ENCODE measurements at regions not wholly inside any gene's neighbourhood (a gene's known extent, or its start where the extent isn't known, plus 50 kb on each side); places are given as distances from the start of the nearest gene placed in this dataset.

DNA sequence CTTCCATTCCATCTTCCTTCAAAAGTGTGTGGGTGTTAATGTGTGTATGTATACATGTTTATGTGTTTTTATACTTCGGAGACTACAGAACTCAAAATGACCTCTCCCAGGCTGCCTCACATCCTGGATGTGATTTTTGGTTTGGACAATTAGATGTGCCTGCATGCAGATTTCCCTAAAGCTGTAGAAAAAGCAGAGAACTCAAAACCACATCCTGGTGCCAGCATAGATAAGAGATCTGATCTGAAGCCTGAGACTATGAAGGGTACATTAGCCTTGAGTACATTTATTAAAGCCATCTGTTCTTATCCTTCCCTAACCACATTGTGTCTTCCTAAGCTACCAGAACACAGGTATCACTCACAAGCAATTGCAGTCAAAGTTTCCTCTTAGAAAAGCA, 319.4 kb upstream of the RASGRP1 start:
- Histone ChIP-seq H3K27me3 (ENCODE audit: insufficient read depth, low read length) (no peaks in the 10 kb centered on the region), H3K4me1 (ENCODE audit: control insufficient read depth in 1 of 2, insufficient read depth in 2 of 2, low read length in 2 of 2) (peaks cover 4 to 12% of the 10 kb centered on the region in 2 experiments), H3K36me3 (ENCODE audit: control insufficient read depth in 1 of 2, insufficient read depth in 2 of 2, low read length in 2 of 2) (no peaks in the 10 kb centered on the region), H2AK5ac (ENCODE audit: low read length) (no peak overlapping the region), H3K9ac (ENCODE audit: low read length) (no peak overlapping the region), H3K23ac (ENCODE audit: low read length) (no peak overlapping the region), H2BK12ac (ENCODE audit: low read length) (no peak overlapping the region), H2BK5ac (ENCODE audit: low read depth, low read length, poor library complexity) (no peak overlapping the region), H2BK120ac (ENCODE audit: insufficient read depth, low read length, poor library complexity) (no peak overlapping the region), H4K8ac (ENCODE audit: low read depth, low read length) (no peak overlapping the region), H4K91ac (ENCODE audit: low read depth, low read length) (no peak overlapping the region), H4K12ac (ENCODE audit: low read depth, low read length) (no peak overlapping the region), H2AFZ (ENCODE audit: insufficient read depth, low read length, poor library complexity) (no peak overlapping the region), H3K79me2 (ENCODE audit: control insufficient read depth, insufficient read depth, low read length, poor library complexity) (no peaks in the 10 kb centered on the region), H3K4ac (ENCODE audit: low read depth, low read length) (no peak overlapping the region), H3K14ac (ENCODE audit: low read length) (no peak overlapping the region), H3K4me2 (ENCODE audit: low read length) (no peak overlapping the region), H3K79me1 (ENCODE audit: low read length) (peaks cover 4% of the 10 kb centered on the region), H3K27ac (ENCODE audit: low read depth, low read length) (no peak overlapping the region), H3K18ac (ENCODE audit: low read length) (no peak overlapping the region), H3K4me3 (ENCODE audit: low read depth, low read length) (no peak overlapping the region), H3K9me3 (ENCODE audit: insufficient read depth, low read depth, low read length) (no peaks in the 10 kb centered on the region)
- DNase-seq: peak in 1 of 2 donors; percentile 32
- WGBS (ENCODE audit: extremely low coverage, insufficient coverage, insufficient read length): no CpG with 5 or more reads among the region's 1 CpG

DNA sequence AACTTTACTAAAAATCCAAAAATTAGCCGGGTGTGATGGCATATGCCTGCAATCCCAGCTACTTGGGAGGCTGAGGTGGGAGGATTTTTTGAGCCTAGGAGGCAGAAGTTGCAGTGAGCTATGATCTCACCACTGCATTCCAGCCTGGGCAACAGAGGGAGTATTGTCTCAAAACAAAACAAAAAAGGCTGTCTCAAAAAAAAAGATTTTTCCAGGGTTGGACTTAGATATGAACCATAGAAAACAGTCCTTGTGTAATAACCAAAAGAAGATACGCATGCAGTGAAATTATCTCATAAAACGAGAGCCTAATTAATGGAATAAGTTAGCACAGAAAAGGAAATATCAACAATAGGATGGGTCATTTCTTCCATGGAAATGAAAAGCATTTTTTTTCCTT, 320.4 kb upstream of the RASGRP1 start:
- H4K91ac ChIP-seq (ENCODE audit: low read depth, low read length): no peak overlapping the region
- H3K9me3 ChIP-seq (ENCODE audit: insufficient read depth, low read depth, low read length): no peaks in the 10 kb centered on the region
- H2BK5ac ChIP-seq (ENCODE audit: low read depth, low read length, poor library complexity): peak overlapping the region; percentile 66
- H2BK12ac ChIP-seq (ENCODE audit: low read length): no peak overlapping the region
- no peak overlapping the region for H4K12ac ChIP-seq (ENCODE audit: low read depth, low read length)
- H3K14ac ChIP-seq (ENCODE audit: low read length): no peak overlapping the region
- peak overlapping the region; percentile 38 for H2BK120ac ChIP-seq (ENCODE audit: insufficient read depth, low read length, poor library complexity)
- H3K23ac ChIP-seq (ENCODE audit: low read length): no peak overlapping the region
- H3K27me3 ChIP-seq (ENCODE audit: insufficient read depth, low read length): no peaks in the 10 kb centered on the region
- peak overlapping the region; percentile 60 for H3K27ac ChIP-seq (ENCODE audit: low read depth, low read length)
- WGBS (ENCODE audit: extremely low coverage, insufficient coverage, insufficient read length): no CpG with 5 or more reads among the region's 3 CpGs
- peak in 1 of 2 donors; percentile 22 for DNase-seq
- H3K18ac ChIP-seq (ENCODE audit: low read length): no peak overlapping the region
- no peak overlapping the region for H2AK5ac ChIP-seq (ENCODE audit: low read length)
- no peak overlapping the region for H3K4me2 ChIP-seq (ENCODE audit: low read length)
- H3K9ac ChIP-seq (ENCODE audit: low read length): no peak overlapping the region
- no peak overlapping the region for H3K4ac ChIP-seq (ENCODE audit: low read depth, low read length)
- H3K79me1 ChIP-seq (ENCODE audit: low read length): peaks cover 4% of the 10 kb centered on the region
- H3K4me1 ChIP-seq (ENCODE audit: control insufficient read depth in 1 of 2, insufficient read depth in 2 of 2, low read length in 2 of 2): peaks cover 4 to 12% of the 10 kb centered on the region in 2 experiments
- H3K4me3 ChIP-seq (ENCODE audit: low read depth, low read length): no peak overlapping the region
- H3K36me3 ChIP-seq (ENCODE audit: control insufficient read depth in 1 of 2, insufficient read depth in 2 of 2, low read length in 2 of 2): no peaks in the 10 kb centered on the region
- H2AFZ ChIP-seq (ENCODE audit: insufficient read depth, low read length, poor library complexity): no peak overlapping the region
- no peaks in the 10 kb centered on the region for H3K79me2 ChIP-seq (ENCODE audit: control insufficient read depth, insufficient read depth, low read length, poor library complexity)
- H4K8ac ChIP-seq (ENCODE audit: low read depth, low read length): no peak overlapping the region

DNA sequence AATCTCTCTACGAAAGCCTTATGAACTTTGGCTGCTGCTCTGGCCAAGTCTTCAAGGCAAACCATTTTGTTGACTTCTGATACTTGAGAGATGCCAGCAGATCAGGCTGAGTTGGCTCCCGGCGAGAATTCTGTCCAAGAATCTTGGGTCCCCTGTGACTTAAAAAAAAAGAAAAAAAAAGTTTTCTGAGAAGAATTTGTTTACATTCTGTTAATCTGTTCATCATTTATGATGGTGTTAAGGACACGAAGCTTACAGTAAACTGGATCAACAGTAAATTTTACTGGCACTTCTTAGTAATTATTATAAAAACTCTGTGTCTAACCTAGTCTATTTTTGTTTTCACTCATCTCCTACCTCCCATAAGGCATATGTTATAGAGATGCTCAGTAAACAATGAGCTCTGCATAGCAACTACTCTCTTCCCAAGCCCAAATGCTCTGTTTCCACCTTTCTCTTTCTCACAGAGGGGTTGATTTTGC, 320.9 kb upstream of the RASGRP1 start:
- no peak overlapping the region for H3K27ac ChIP-seq (ENCODE audit: low read depth, low read length)
- peak overlapping the region; percentile 76 for H2BK5ac ChIP-seq (ENCODE audit: low read depth, low read length, poor library complexity)
- H3K36me3 ChIP-seq (ENCODE audit: control insufficient read depth in 1 of 2, insufficient read depth in 2 of 2, low read length in 2 of 2): no peaks in the 10 kb centered on the region
- no peak overlapping the region for H3K4me3 ChIP-seq (ENCODE audit: low read depth, low read length)
- H3K4me2 ChIP-seq (ENCODE audit: low read length): no peak overlapping the region
- no peaks in the 10 kb centered on the region for H3K9me3 ChIP-seq (ENCODE audit: insufficient read depth, low read depth, low read length)
- no peak overlapping the region for H3K9ac ChIP-seq (ENCODE audit: low read length)
- peak overlapping the region; percentile 76 for H2BK12ac ChIP-seq (ENCODE audit: low read length)
- no peak overlapping the region for H3K18ac ChIP-seq (ENCODE audit: low read length)
- H2BK120ac ChIP-seq (ENCODE audit: insufficient read depth, low read length, poor library complexity): peak overlapping the region; percentile 43
- H2AFZ ChIP-seq (ENCODE audit: insufficient read depth, low read length, poor library complexity): no peak overlapping the region
- H4K8ac ChIP-seq (ENCODE audit: low read depth, low read length): no peak overlapping the region
- no peak overlapping the region for H2AK5ac ChIP-seq (ENCODE audit: low read length)
- H3K4me1 ChIP-seq (ENCODE audit: control insufficient read depth in 1 of 2, insufficient read depth in 2 of 2, low read length in 2 of 2): peaks cover 4 to 12% of the 10 kb centered on the region in 2 experiments
- H3K27me3 ChIP-seq (ENCODE audit: insufficient read depth, low read length): no peaks in the 10 kb centered on the region
- peaks cover 4% of the 10 kb centered on the region for H3K79me1 ChIP-seq (ENCODE audit: low read length)
- DNase-seq: no peak
- no peak overlapping the region for H4K12ac ChIP-seq (ENCODE audit: low read depth, low read length)
- H3K4ac ChIP-seq (ENCODE audit: low read depth, low read length): no peak overlapping the region
- H4K91ac ChIP-seq (ENCODE audit: low read depth, low read length): peak overlapping the region; percentile 24
- H3K14ac ChIP-seq (ENCODE audit: low read length): no peak overlapping the region
- H3K79me2 ChIP-seq (ENCODE audit: control insufficient read depth, insufficient read depth, low read length, poor library complexity): no peaks in the 10 kb centered on the region
- WGBS (ENCODE audit: extremely low coverage, insufficient coverage, insufficient read length): no CpG with 5 or more reads among the region's 4 CpGs
- H3K23ac ChIP-seq (ENCODE audit: low read length): no peak overlapping the region

DNA sequence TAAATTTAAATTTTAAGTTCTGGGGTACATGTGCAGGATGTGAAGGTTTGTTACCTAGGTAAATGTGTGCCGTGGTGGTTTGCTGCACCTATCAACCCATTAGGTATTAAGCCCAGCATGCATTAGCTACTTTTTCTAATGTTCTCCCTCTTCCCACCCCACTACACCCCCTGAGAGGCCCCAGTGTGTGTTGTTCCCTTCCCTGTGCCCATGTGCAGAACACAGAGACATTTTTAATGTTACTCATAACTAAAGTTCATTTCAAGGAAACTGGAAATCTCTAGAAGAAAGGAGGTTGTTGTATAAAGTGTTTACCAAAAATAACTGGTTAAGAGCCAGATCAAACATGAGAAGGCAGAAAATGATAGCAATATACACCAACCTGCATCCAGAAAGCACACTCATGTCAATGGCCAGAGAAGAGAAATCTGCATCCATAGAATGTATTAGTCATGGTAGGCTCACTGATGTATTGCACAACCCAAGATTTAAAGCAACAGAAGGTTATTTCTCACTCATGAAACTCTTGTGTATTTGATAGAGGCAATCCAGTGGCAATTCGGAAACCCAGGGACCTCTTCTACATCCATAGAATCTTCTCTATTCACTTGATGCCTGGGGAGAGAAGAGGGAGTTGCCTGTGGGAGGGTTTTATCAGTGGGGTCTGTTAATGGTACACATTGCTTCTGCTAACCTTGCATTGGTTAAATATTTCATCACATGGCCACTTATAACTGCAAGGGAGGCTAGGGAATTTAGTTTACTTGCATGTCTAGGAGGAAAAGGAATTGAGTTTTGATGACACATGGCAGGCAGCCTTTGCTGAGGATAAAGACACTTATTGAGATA, 321.9 kb upstream of the RASGRP1 start:
- Histone ChIP-seq H3K36me3 (ENCODE audit: control insufficient read depth in 1 of 2, insufficient read depth in 2 of 2, low read length in 2 of 2) (no peaks in the 10 kb centered on the region), H3K4me2 (ENCODE audit: low read length) (no peak overlapping the region), H2AK5ac (ENCODE audit: low read length) (no peak overlapping the region), H2BK5ac (ENCODE audit: low read depth, low read length, poor library complexity) (no peak overlapping the region), H3K79me1 (ENCODE audit: low read length) (peaks cover 5% of the 10 kb centered on the region), H3K4me1 (ENCODE audit: control insufficient read depth in 1 of 2, insufficient read depth in 2 of 2, low read length in 2 of 2) (peaks cover 4 to 12% of the 10 kb centered on the region in 2 experiments), H3K27ac (ENCODE audit: low read depth, low read length) (no peak overlapping the region), H2AFZ (ENCODE audit: insufficient read depth, low read length, poor library complexity) (no peak overlapping the region), H3K4me3 (ENCODE audit: low read depth, low read length) (no peak overlapping the region), H3K23ac (ENCODE audit: low read length) (no peak overlapping the region), H2BK12ac (ENCODE audit: low read length) (no peak overlapping the region), H3K18ac (ENCODE audit: low read length) (no peak overlapping the region), H3K79me2 (ENCODE audit: control insufficient read depth, insufficient read depth, low read length, poor library complexity) (no peaks in the 10 kb centered on the region), H3K9ac (ENCODE audit: low read length) (no peak overlapping the region), H4K12ac (ENCODE audit: low read depth, low read length) (no peak overlapping the region), H3K27me3 (ENCODE audit: insufficient read depth, low read length) (no peaks in the 10 kb centered on the region), H2BK120ac (ENCODE audit: insufficient read depth, low read length, poor library complexity) (peak overlapping the region; percentile 28), H4K8ac (ENCODE audit: low read depth, low read length) (no peak overlapping the region), H3K14ac (ENCODE audit: low read length) (no peak overlapping the region), H3K9me3 (ENCODE audit: insufficient read depth, low read depth, low read length) (no peaks in the 10 kb centered on the region), H4K91ac (ENCODE audit: low read depth, low read length) (no peak overlapping the region), H3K4ac (ENCODE audit: low read depth, low read length) (no peak overlapping the region)
- WGBS (ENCODE audit: extremely low coverage, insufficient coverage, insufficient read length): no CpG with 5 or more reads among the region's 2 CpGs
- peak; percentile 14 to 67 for DNase-seq

Data from trophoblast cell (in vitro differentiated cells and primary cell).